K562 (cell line): ENCODE measurements at regions not wholly inside any gene's neighbourhood (a gene's known extent, or its start where the extent isn't known, plus 50 kb on each side); places are given as distances from the start of the nearest gene placed in this dataset.
"Not testable (repeated sequence)": the region's sequence is repeated elsewhere in the genome, so short reads cannot be mapped to it uniquely, and the experiment has no call there.

Experiments used
- ATAC-seq: fragments of 200-7000 bp; cut with Tn5 transposase; 3 replicates; pipeline ENCODE4 v1.9.1; 2020; ENCODE audit warnings: moderate library complexity
- BruUV-seq: library from RNA; stranded (reverse); fragments of 400-500 nt; replicated peaks from 2 replicates; lab custom pipeline; 2021; lab: Mats Ljungman, UMichigan
- CTCF ChIA-PET: fragments of 300-600 bp; formaldehyde crosslinking; extraction: SDS; loops from one replicate; lab custom pipeline; 2021; ENCODE audit warnings: low intra/inter-chr PET ratio; lab: Yijun Ruan, JAX
- POLR2A ChIA-PET: fragments of 300-600, 350-650 bp; sonication (Branson Sonifier 250); formaldehyde crosslinking; extraction: SDS; loops from one replicate; lab custom pipeline; 2021; ENCODE audit warnings: antibody characterized with exemption, inconsistent platforms; lab: Yijun Ruan, JAX
- DNase-seq, 4 experiments: peaks; one replicate each; pipeline versions ENCODE4 v3.0.0 to v3.0.0-alpha.2; 2011 to 2018; ENCODE audit warnings: low spot score in 3 of 4, mixed read lengths in 3 of 4; ENCODE audit errors: extremely low read depth in 1 of 4
- FAIRE-seq: peaks from 2 replicates; lab custom pipeline; 2011; peaks lifted over from hg19 to GRCh38; lab: Jason Lieb, UNC
- H2AFZ ChIP-seq: 2 replicates; pipeline ENCODE4 v1.6.0; 2011; ENCODE audit warnings: low read depth, low read length, control low read depth, inconsistent platforms
- H3K27ac ChIP-seq: fragments of 200-600 bp; 3 replicates; pipeline ENCODE4 v1.8.0; 2011; ENCODE audit warnings: low read depth, mild to moderate bottlenecking, control low read depth, inconsistent platforms, low read length, moderate library complexity, mixed read lengths; ENCODE audit errors: extremely low read depth
- H3K27me3 ChIP-seq, 2 experiments: fragments of 300-600 bp in 1 of 2; 2 replicates in 1 of 2; 3 replicates in 1 of 2; pipeline versions ENCODE4 v1.6.0 to v1.8.0; 2011; ENCODE audit warnings: inconsistent platforms in 2 of 2, low read length in 2 of 2, mild to moderate bottlenecking in 1 of 2, mixed read lengths in 1 of 2, moderate library complexity in 1 of 2; ENCODE audit not compliant: control insufficient read depth in 2 of 2, insufficient read depth in 2 of 2
- H3K36me3 ChIP-seq: fragments of 300-600 bp; 3 replicates; pipeline ENCODE4 v1.8.0; 2011; ENCODE audit warnings: mild to moderate bottlenecking, low read length, inconsistent platforms; ENCODE audit not compliant: control insufficient read depth, insufficient read depth
- H3K4me1 ChIP-seq, 2 experiments: fragments of 200-600 bp in 1 of 2; replicated peaks in 1 of 2; 2 replicates in 1 of 2; 3 replicates in 1 of 2; pipeline versions ENCODE4 v1.5.1 to v1.8.0; 2011; ENCODE audit warnings: inconsistent platforms in 2 of 2, low read length in 2 of 2, mild to moderate bottlenecking in 1 of 2, mixed read lengths in 1 of 2, moderate library complexity in 1 of 2; ENCODE audit not compliant: control insufficient read depth in 2 of 2, insufficient read depth in 2 of 2
- H3K4me2 ChIP-seq: 2 replicates; pipeline ENCODE4 v1.6.1; 2011; ENCODE audit warnings: low read length, control low read depth, inconsistent platforms, mixed read lengths; ENCODE audit not compliant: insufficient read depth
- H3K4me3 ChIP-seq: fragments of 200-600 bp; sonication (generic), shearing (Covaris generic); 2 replicates; pipeline ENCODE4 v1.5.1; 2016; ENCODE audit warnings: control low read depth, inconsistent platforms
- H3K79me2 ChIP-seq: fragments of 200-600 bp; 3 replicates; pipeline ENCODE4 v1.8.0; 2011; ENCODE audit warnings: low read length, inconsistent platforms; ENCODE audit not compliant: control insufficient read depth, insufficient read depth
- H3K9ac ChIP-seq, 2 experiments: 2 replicates each; pipeline versions ENCODE4 v1.6.0 to v1.6.1; 2011; ENCODE audit warnings: low read depth in 2 of 2, low read length in 2 of 2, control low read depth in 1 of 2, inconsistent platforms in 1 of 2, mild to moderate bottlenecking in 1 of 2, mixed read lengths in 1 of 2; ENCODE audit not compliant: insufficient read depth in 1 of 2
- H3K9me1 ChIP-seq: one replicate; pipeline ENCODE4 v1.6.0; 2011; ENCODE audit warnings: inconsistent platforms, mild to moderate bottlenecking, low read length, moderate library complexity; ENCODE audit not compliant: control insufficient read depth, insufficient read depth
- H3K9me3 ChIP-seq: replicated peaks from 2 replicates; pipeline ENCODE4 v1.5.1; 2011; ENCODE audit warnings: low read depth, low read length, inconsistent platforms; ENCODE audit not compliant: control insufficient read depth, insufficient read depth
- H4K20me1 ChIP-seq: replicated peaks from 2 replicates; pipeline ENCODE4 v1.6.1; 2011; ENCODE audit warnings: low read length, inconsistent platforms, mixed read lengths; ENCODE audit not compliant: control insufficient read depth, insufficient read depth
- ARID1B ChIP-seq: fragments of 450-650 bp; IDR thresholded peaks from 2 replicates; pipeline ENCODE4 v1.6.1; 2016; ENCODE audit warnings: antibody characterized with exemption, mild to moderate bottlenecking, inconsistent platforms
- CBFA2T2 ChIP-seq: fragments of 450-650 bp; conservative IDR thresholded peaks from 2 replicates; pipeline ENCODE4 v1.6.1; 2017; ENCODE audit warnings: mild to moderate bottlenecking
- CTCF ChIP-seq, 3 experiments: IDR thresholded peaks in 2 of 3; conservative IDR thresholded peaks in 1 of 3; 2 replicates each; pipeline ENCODE4 v1.5.1; 2011 to 2012; ENCODE audit warnings: low read length in 3 of 3, mild to moderate bottlenecking in 3 of 3, control low read depth in 2 of 3, improper control_type of control experiment in 1 of 3, inconsistent platforms in 1 of 3, low read depth in 1 of 3, mixed read lengths in 1 of 3, moderate library complexity in 1 of 3; ENCODE audit not compliant: insufficient read depth in 2 of 3
- CXXC5 ChIP-seq: fragments of 250-450 bp; sonication (Bioruptor Pico); IDR thresholded peaks from 2 replicates; pipeline ENCODE4 v1.8.0; 2022; ENCODE audit warnings: inconsistent platforms, mild to moderate bottlenecking, moderate library complexity
- E2F3 ChIP-seq: fragments of 250-450 bp; sonication (Bioruptor Pico); IDR thresholded peaks from 2 replicates; pipeline ENCODE4 v1.4.0; 2020; ENCODE audit warnings: mild to moderate bottlenecking
- FOSL1 ChIP-seq: fragments of 200-800 bp; sonication (Bioruptor generic); conservative IDR thresholded peaks from 2 replicates; pipeline ENCODE4 v1.6.1; 2016; ENCODE audit warnings: missing genetic modification characterization, missing compliant biosample characterization
- LEF1 ChIP-seq: fragments of 450-650 bp; IDR thresholded peaks from 2 replicates; pipeline ENCODE4 v1.6.1; 2016; ENCODE audit warnings: mild to moderate bottlenecking
- PBX2 ChIP-seq, 2 experiments: IDR thresholded peaks in 1 of 2; conservative IDR thresholded peaks in 1 of 2; 2 replicates each; pipeline ENCODE4 v1.6.1; 2016; ENCODE audit warnings: low read depth in 2 of 2, mild to moderate bottlenecking in 1 of 2, missing compliant biosample characterization in 1 of 2, missing genetic modification characterization in 1 of 2, moderate library complexity in 1 of 2
- PML ChIP-seq: IDR thresholded peaks from 2 replicates; pipeline ENCODE4 v1.6.1; 2012; ENCODE audit warnings: low read length, inconsistent platforms
- RCOR1 ChIP-seq, 2 experiments: IDR thresholded peaks; 2 replicates each; pipeline ENCODE4 v1.6.1; 2012; ENCODE audit warnings: low read depth in 2 of 2, low read length in 2 of 2, borderline replicate concordance in 1 of 2, improper control_type of control experiment in 1 of 2
- STAT5A ChIP-seq: IDR thresholded peaks from 2 replicates; pipeline ENCODE4 v1.6.1; 2012; ENCODE audit warnings: low read length, inconsistent platforms, borderline replicate concordance
- TRIM24 ChIP-seq, 2 experiments: fragments of 450-650 bp; IDR thresholded peaks; 2 replicates each; pipeline ENCODE4 v1.6.1; 2016
- ZNF584 ChIP-seq: fragments of 200-800 bp; sonication (Bioruptor generic); IDR thresholded peaks from 2 replicates; pipeline ENCODE4 v1.6.1; 2016; ENCODE audit warnings: low read depth, mild to moderate bottlenecking, missing genetic modification characterization, missing compliant biosample characterization
- ZNF639 ChIP-seq, 2 experiments: fragments of 200-800 bp in 1 of 2; sonication (Bioruptor generic) in 1 of 2; sonication (generic) in 1 of 2; formaldehyde crosslinking in 1 of 2; IDR thresholded peaks in 1 of 2; conservative IDR thresholded peaks in 1 of 2; 2 replicates each; pipeline versions ENCODE4 v1.5.0 to v1.6.1; 2016 to 2020; ENCODE audit warnings: missing compliant biosample characterization in 1 of 2, missing genetic modification characterization in 1 of 2, missing genetic modification reagents in 1 of 2
- WGBS: fragments of 100-300 bp; shearing (Covaris generic); methylation state at CpG from one replicate; pipeline ENCODE4 v1.1.6; 2016; ENCODE audit warnings: low coverage, mixed read lengths; ENCODE audit not compliant: insufficient coverage; ENCODE audit errors: missing lambda C conversion rate; 5-methylcytosine and 5-hydroxymethylcytosine counted together
- in situ Hi-C: fragments of 300-500 bp; cut with MboI; formaldehyde crosslinking; loops from 4 replicates; pipeline ENCODE4 v1.15.0; 2018; ENCODE audit warnings: inconsistent platforms, mixed read lengths
- intact Hi-C: fragments of 100-400 bp; cut with micrococcal nuclease; formaldehyde crosslinking; loops from 2 replicates; pipeline ENCODE4 v1.14.2; 2022

GRCh38 chr11:67826028-67826950 lies 151.9 kb upstream of the ALDH3B2 start:
- H3K36me3 ChIP-seq; in situ Hi-C loops; intact Hi-C loops; BruUV-seq; H3K79me2 ChIP-seq; H2AFZ ChIP-seq; CTCF ChIA-PET; H3K4me1 ChIP-seq; FAIRE-seq; H3K9ac ChIP-seq; H3K4me3 ChIP-seq; H3K27ac ChIP-seq; POLR2A ChIA-PET; H3K9me1 ChIP-seq; H3K9me3 ChIP-seq; H3K27me3 ChIP-seq; H4K20me1 ChIP-seq; TF ChIP-seq PBX2 (tag; conservative IDR thresholded peaks at IDR 0.05; ENCODE audit: low read depth): not testable (repeated sequence)
- H3K4me2 ChIP-seq = 0 out of 2 replicates have a peak overlapping the region, but pooled peaks have one; percentile 27
- ATAC-seq (peak; percentile 73), DNase-seq (peak; percentile 26 to 81 (median 32))
- 4% methylated on average over 25 of the region's 25 CpGs for WGBS
- 0 out of 2 replicates have a peak, but pooled peaks have one; percentile 39 for TF ChIP-seq ZNF584
- TF ChIP-seq E2F3 (CRISPR knock-in tag) = peak; percentile 68; the same call in 1 of the 2 replicates
- peak; percentile 20; the same call in 1 of the 2 replicates for TF ChIP-seq PBX2 (CRISPR knock-in tag; IDR thresholded peaks at IDR 0.05; ENCODE audit: low read depth)
- peak; percentile 40; the same call in 1 of the 2 replicates for TF ChIP-seq STAT5A
- peak; percentile 21 to 29 (median 27); a peak in 3 of 6 replicates for TF ChIP-seq CTCF (IDR thresholded peaks at IDR 0.05 in 2 of 3, conservative IDR thresholded peaks at IDR 0.05 in 1 of 3; ENCODE audit: insufficient read depth in 2 of 3, low read depth in 1 of 3, low read length in 3 of 3)
- TF ChIP-seq PML = peak; percentile 44; the same call in 1 of the 2 replicates
- TF ChIP-seq RCOR1 (IDR thresholded peaks at IDR 0.05; ENCODE audit: borderline replicate concordance in 1 of 2, low read depth in 2 of 2, low read length in 2 of 2) = peak in 1 of 2 experiments; percentile 84; a peak in 2 of 4 replicates
- peak in 1 of 2 experiments; percentile 63; a peak in 1 of 4 replicates for TF ChIP-seq ZNF639 (CRISPR knock-in tag; conservative IDR thresholded peaks at IDR 0.05 in 1 of 2, IDR thresholded peaks at IDR 0.05 in 1 of 2)
- 0 out of 2 replicates have a peak, but pooled peaks have one; percentile 22 for TF ChIP-seq FOSL1 (tag)
- TF ChIP-seq ARID1B = peak; percentile 69
- TF ChIP-seq TRIM24 (IDR thresholded peaks at IDR 0.05) = peak in 1 of 2 experiments; percentile 49; a peak in 2 of 4 replicates
- 0 out of 2 replicates have a peak, but pooled peaks have one; percentile 26 for TF ChIP-seq CXXC5 (CRISPR knock-in tag)
- peak; percentile 69; the same call in 1 of the 2 replicates for TF ChIP-seq LEF1
- TF ChIP-seq CBFA2T2 = peak; percentile 75
